HG02759 (cell line): ENCODE measurements at regions not wholly inside any gene's neighbourhood (a gene's known extent, or its start where the extent isn't known, plus 50 kb on each side); places are given as distances from the start of the nearest gene placed in this dataset.

Experiments used
- ATAC-seq: cut with Tn5 transposase; IDR thresholded peaks from one replicate; pipeline ENCODE4 v1.9.1; 2021; ENCODE audit warnings: mild to moderate bottlenecking, moderate library complexity; ENCODE audit not compliant: unreplicated experiment

DNA sequence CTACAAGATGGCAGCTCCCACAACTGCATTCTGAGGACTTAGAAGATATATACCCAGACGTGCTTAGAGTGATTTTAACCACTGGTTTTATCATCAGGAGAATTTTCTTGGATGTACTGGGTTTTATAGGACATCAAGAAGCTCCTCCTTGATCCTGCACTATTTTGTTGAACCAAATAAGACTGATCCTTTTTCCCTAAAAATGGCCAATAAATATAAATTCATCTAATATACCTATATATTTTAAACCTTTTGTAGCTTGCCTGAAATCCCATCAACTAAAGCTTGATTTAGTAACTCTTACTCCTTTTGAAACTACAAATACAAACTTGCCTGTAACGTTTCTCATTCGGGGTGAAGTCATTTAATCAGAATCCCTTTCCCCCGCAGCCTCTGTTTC, 849.4 kb upstream of the ADAMTS5 start:
- no peak for ATAC-seq

DNA sequence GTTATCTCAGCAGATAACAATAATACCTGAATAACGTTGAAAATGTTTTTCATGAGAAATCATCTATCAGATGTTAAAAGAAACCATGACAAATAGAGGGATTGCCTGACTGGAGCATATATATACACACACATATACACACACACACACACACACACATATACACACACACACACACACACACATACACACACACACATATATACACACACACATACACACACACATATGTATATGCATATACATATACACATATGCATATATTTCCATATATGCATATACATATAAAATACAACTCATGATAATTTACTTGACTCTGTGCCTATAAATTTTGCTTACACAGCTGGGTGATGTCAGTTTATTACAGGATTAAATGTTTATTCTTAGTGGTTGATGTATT, 847.3 kb upstream of the ADAMTS5 start:
- no peak for ATAC-seq

DNA sequence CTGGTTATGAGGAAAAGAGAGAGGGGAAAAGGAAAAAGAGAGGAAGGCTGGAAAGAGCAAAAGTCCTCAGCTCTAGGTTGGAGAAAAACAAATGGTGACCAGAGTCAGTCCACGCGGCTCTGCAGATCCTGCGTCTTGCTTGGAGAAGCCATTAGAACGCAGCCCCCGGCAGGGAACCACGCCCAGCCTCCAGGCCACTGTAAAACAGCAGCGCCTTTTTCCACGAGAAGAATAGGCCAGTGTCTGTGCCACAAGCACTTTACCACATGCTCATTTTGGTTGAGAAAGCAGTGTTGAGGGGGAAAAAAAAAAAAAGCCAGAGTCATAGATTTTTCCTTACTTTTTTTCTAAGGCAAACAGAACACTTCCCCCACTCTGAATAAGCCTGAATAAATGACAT, 846.9 kb upstream of the ADAMTS5 start:
- ATAC-seq: no peak

DNA sequence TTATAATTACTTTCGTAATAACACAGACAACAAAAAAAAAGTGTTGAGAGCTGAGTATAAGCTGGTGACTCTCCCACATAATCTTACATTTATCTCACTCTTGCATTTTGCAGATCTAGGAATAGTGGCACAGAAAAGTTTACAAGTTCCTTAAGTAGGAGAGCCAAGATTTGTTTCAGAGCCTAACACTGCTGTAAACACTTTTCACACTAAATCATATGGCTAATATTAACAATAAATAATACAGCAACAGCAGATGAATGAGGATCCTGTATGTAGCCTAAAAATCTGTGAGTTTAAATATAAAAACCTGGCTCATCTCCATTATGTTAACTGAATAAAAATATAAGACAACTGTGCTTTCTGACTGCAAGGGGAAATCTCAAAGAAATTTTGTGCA, 846.5 kb upstream of the ADAMTS5 start:
- no peak for ATAC-seq

DNA sequence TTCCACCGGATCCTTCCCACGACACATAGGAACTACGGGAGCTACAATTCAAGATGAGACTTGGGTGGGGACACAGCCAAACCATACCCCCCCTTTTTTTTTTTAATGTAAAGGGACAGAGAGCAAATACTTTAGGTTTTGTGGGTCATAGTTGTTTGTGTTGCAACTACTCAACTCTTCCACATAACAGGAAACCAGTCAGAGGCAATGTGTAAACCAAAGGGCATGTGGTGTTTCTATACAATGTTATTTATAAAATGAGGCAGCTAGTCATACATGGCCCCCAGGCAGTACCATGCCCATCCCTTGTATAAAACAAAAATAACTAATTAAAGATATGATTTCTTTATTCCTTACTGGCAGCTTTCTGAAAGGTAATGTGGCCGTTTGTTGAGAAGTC, 845.4 kb upstream of the ADAMTS5 start:
- no peak for ATAC-seq

DNA sequence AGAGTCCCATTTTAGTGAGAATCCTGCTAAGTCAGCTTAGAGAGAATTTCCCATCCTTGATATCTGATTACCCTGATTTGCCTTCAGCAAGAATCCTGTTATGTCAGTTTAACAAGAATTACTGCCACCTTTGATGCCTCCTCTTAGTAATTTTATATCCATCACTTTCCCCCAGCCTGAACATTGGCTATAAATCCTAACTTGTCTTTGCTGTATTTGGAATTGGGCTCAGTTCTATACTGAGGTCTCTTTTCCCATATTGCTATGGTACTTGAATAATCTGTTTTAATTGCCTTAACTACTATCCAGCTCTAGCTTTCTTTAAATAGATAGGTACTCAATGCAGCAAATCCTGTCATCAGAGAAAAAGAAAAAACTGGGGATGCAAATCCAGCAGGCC, 842.0 kb upstream of the ADAMTS5 start:
- no peak for ATAC-seq

DNA sequence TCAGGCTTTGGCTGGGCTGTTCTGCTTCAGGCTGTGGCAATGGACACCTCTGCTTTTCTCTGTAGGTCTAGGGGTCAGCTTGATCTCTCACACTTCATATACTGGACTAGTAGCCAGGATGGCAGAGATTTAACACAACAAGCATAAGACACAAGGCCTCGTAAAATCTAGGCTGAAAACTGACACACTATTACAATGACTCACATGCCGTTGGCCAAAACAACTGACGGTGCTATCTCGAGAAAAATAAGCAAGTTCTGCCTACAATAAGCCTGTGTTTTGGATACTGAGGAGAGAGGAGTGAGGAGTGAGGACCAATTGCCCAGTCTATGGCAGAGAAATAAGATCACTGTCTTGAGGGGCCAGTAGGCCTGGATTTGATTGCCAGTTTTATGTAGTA, 840.7 kb upstream of the ADAMTS5 start:
- ATAC-seq: no peak

DNA sequence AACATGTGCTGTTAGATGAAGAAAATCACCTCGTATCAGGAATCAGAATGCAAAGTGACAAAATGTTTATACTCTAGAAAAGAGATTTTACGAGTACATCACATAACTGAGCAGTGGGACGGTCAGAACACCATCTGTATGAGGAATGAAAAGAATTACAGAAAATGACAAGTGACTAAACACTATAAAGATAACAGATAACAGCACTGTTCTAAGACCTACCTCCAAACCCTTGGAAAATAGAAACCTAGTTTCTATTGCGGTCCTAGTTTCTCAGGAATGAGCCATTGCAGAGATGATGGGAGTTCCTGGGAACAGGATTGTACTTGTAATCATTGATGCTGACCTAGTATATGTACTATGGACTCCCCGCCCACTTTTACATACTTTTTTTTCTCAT, 839.4 kb upstream of the ADAMTS5 start:
- no peak for ATAC-seq

DNA sequence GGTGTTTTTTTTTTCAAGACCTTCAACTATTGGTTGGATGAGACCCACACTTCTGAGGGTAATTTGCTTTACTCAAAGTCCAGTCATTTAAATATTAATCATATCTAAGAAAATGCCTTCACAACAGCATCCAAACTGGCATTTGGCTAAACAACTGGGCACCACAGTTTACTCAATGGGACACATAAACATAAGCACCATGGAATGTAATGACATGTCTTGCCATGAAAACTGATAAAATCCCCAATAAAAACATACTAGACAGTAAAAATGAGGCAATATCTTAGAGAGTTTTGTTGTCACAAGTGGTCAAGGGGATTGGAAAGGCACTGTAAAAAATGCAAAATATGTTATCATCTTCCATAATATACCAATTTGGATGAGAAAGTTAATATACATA, 838.8 kb upstream of the ADAMTS5 start:
- no peak for ATAC-seq

DNA sequence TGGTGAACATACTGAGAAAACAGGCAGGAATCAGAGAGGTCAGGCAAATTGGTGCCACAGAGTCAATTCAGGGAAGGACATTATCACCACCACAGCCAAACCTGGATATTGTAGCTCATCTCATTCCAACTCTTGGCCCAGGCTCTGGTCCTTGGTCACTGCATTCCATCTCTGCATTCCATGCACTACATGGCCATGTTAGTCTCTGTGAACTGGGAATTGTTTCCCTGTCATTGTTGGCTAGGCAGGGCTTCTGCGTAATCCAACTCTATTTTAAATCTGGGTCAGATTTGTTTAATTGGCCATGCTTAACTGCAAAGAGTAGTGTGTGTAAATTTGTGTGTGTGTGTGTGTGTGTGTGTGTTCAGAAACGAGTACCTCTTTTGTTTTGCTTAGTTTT, 837.6 kb upstream of the ADAMTS5 start:
- no peak for ATAC-seq

DNA sequence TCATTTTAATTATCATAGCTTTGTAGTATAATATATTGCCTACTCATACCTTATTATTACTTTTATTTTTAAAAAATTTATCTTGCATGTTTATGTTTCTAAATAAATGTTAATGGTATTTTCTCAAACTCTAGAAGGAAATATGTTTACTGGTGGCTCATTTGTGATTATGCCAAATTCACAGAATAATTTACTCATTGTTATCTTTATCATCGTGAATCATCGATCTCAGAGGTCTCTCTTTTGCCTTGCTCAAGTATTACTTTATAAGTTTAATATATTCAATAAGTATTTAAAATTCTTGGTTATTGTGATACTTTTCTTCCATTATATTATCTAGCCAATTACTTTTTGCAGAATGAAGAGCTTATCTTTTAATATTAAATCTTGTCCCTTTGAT, 836.7 kb upstream of the ADAMTS5 start:
- ATAC-seq: no peak

DNA sequence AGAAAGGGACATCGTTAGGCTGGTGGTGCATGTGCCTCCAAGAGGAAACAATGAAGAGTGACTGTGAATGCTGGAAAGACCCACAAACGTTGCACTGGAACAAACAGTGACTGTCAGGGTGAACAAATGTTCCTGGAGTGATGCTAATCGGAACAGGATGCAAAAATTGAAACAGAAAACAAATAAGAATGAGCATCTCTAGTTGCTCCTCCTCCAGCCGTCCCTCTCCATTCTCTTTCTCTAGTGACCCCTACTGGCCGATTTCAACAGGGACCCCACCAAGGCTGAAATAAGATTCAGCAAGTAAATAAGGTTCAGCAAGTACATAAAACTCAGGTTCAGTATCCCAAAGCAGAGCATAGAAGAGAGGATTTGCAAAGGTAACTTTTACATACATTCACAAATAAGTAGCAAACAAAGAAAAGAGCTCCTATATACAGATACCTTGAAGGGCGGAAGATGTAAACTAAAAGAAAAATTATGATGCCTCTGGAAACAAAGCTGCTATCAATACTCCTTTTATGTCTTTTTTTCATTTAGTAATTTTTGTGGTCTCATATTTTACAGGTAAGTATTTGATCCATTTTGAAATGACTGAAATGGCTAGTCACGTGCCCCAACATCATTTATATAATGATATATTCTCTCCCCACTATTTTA, 836.1 kb upstream of the ADAMTS5 start:
- peak; percentile 85 for ATAC-seq

DNA sequence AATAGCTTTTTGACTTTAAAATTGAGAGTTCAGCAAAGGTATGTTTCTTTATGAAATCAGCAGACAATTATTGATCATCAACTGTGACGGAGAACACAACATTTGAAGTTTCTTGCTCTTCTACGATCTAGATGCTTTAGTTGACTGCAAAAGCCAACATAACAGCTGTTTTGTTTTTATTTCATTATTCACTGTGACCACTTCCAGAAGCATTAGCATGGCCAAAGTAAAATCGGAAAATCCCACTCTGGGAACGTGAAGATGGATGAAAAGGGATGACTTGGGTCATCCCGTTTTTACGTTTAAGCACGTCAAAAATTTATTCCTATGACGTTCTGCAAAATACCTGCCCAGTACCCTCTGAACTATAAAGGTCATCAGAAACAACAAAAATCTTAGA, 833.0 kb upstream of the ADAMTS5 start:
- ATAC-seq: no peak

DNA sequence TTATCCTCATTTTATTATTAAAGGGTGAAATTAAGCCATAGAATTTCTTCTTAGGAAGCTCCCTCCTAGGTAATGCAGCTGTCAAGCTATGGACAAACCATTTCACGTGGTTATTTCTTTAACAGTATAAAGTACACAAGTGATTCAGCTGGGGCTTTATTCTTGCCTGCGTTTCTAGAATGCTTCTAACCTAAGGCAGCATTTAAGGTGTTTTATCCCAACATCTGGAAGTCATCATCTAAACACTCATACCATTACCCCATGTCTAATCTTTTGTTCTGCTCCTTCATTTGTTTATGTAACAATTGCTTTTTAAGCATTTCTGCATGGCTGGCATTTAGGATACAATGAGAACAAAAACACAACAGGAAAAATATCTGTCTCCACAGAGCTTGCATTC, 829.2 kb upstream of the ADAMTS5 start:
- no peak for ATAC-seq

DNA sequence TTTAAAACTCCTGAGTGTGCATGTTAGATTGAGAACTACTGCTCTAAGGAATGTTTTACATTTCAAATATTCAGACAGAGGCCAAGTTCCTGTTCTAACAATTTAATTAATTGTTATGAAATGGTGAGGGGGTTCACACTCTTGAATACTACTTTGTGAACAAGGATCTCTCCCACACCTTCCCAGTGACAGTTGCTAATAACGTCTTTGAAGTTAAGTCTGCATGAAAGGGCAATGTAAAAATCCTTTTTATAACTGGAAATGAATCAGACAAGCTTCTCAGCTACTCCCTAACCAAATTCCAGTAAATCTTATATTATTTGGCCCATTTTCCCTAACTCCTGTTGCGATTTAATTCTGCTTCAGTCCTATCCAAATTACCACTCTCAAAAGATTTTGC, 828.5 kb upstream of the ADAMTS5 start:
- ATAC-seq: no peak

DNA sequence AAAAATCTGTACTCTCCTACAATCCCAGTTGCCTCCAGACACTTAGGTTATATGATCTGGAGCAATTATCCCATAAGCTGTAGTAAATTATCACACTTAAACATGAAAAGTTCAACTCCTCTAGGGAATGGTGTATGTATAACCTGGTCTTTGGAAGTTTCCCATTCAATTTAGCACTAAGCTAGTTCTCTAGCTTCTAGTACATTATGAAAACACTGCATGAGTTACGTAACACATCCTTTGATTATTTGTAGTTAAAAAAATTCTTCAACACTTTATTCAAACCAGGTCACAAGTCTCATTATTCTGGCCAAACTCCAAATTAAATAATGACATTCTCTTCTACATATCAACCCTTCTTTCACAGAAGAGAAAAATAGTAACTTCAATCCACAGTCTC, 827.0 kb upstream of the ADAMTS5 start:
- ATAC-seq: no peak

DNA sequence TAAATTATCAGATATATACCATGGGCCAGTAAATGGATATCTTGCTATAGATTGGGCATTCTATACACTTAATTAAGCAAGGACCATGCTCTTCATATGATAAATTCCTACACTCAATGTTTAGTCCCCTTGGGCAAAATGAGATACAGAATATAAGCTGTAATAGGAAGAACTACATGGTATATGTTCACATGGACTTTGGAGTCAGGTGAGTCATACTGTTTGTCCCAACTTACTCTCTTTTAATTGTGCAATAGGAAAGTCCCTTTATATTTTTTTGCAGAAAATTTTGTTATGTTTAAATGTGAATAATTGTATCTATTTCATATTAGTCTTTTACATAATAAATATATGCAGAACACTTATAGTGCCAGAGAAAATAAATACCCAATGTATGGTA, 820.2 kb upstream of the ADAMTS5 start:
- ATAC-seq: no peak

DNA sequence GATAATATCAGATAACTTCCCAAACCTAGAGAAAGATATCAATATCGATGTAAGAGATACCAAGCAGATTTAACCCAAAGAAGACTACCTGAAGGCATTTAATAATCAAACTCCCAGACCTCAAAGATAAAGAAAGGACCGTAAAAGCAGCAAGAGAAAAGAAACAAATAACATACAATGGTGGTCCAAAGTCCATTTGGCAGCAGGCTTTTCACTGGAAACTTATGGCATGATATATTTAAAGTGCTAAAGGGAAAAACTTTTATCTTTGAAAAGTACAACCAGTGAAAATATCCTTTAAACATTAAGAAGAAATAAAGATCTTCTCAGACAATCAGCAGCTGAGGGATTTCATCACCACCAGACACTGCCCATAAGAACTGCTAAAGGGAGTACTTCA, 812.7 kb upstream of the ADAMTS5 start:
- ATAC-seq: no peak

DNA sequence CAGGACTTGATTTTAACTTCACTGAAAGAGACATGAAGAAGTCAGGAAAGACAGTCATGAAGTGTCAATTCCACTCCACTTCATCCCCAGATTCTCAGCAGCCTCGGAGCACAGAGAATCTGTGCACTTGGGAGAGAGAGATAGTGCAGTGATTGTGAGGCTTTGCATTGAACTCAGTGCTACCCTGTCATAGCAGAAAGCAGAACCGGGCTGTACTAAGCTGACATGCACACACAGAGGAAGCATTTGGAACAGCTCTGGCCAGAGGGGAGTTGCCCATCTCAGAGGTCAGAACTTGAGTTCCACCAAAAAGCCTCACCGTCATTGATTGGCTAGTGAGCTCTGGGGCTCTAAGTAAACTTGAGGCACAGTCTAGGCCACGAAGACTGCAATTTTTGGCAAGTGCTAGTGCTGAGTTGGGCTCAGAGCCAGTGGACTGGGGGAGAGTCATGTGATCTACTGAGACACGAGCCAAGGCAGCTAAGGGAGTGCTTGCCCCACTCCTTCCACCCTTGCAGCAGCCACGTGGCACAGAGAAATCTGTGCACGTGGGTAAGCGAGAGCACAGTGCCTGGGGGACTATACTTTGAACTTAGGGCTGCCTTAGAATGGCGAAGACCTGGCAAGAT, 810.2 kb upstream of the ADAMTS5 start:
- ATAC-seq: no peak

DNA sequence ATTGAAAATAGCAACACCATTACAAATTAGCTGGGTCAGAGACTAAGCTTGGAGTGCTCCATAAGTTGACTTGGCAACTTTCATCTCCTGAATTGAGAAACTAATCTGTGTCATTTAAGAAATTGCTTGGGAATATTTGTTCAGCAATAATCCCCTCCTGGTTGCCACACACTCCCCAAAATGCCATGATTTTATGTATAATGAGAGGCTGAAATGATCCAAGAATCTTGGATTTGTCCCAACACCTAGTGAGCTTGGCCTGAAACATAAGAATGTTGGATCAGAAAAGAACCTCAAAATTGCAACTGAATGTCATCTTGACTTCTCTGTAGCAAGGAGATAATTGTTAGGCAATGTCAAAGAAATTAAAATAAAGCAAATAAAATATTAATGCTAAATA, 805.9 kb upstream of the ADAMTS5 start:
- no peak for ATAC-seq

DNA sequence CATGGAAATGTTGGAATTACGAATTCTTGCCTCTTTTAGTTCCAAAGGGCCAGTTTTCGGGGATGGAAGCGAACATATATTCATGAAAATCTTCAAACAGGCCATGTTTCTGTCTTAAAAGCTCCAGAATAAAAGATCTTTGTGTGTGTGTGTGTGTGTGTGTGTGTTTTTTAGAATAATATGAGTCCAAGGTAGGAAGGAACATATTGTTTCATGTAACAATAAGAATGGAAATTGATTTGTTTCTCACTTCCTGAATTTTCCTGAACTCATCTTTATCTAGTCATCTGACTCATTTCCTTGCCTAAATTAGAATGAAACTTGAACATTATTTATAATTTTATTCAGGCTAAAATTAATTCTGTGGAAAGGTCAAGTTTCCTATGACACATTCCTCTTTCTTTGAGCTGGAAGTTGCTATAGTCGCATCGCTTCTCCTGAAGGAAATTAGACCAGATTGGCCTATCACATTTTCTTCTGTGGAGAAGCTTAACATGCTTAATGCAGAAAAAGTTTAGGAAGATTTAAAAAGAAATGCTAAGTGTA, 805.1 kb upstream of the ADAMTS5 start:
- ATAC-seq: no peak

DNA sequence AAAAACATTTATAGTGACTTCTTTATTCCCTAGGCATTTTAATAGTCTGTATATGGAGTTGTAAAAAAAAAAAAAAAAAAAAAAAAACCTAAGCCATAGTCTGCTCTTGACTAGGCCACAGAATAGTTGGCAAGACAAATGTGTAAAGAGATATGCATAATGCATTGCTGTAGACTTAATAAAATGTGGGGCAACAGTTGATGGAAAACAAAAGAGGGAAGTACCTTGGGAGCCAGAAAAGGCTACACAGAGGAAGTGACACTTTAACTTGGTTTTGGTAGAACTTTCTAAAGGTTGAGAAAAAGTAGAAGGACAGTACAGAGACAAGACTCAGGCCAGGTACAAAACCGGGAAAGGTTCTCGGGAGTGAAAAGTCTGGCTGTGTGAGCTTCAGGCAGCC, 802.9 kb upstream of the ADAMTS5 start:
- ATAC-seq: no peak
